ENCODE measurements at regions not wholly inside any gene's neighbourhood (a gene's known extent, or its start where the extent isn't known, plus 50 kb on each side); places are given as distances from the start of the nearest gene placed in this dataset.

GRCh38 chr12:24228371-24228770 is 278.9 kb upstream of the SOX5 start:
- no peak overlapping the region for H3K4me3 ChIP-seq (ENCODE audit: low read length)
- intact Hi-C loops (cut with micrococcal nuclease): no loop called here
- BruUV-seq (replicated peaks): no TSS peak
- CTCF ChIA-PET: no interaction called here
- ATAC-seq (no peak), DNase-seq (no peak)
- H3K4me1 ChIP-seq (ENCODE audit: insufficient read depth, low read length): no peaks in the 10 kb centered on the region
- H3K9me3 ChIP-seq (ENCODE audit: low read length): no peaks in the 10 kb centered on the region
- no peak overlapping the region for H3K9ac ChIP-seq (ENCODE audit: low read length)
- no peaks in the 10 kb centered on the region for H3K36me3 ChIP-seq (ENCODE audit: low read depth, low read length)
- no peak overlapping the region for H3K27ac ChIP-seq (ENCODE audit: low read length)
- H2AFZ ChIP-seq (ENCODE audit: low read length): no peak overlapping the region
- H3K27me3 ChIP-seq (ENCODE audit: low read length): peaks cover 24% of the 10 kb centered on the region
- TF ChIP-seq EZH2phosphoT487 (IDR thresholded peaks at IDR 0.05; ENCODE audit: borderline replicate concordance, low read length) (no peak), EZH2 (IDR thresholded peaks at IDR 0.05; ENCODE audit: low read length, unreplicated experiment) (no peak), CTCF (conservative IDR thresholded peaks at IDR 0.05; ENCODE audit: low read depth, low read length) (no peak)
- H3K9me2 ChIP-seq (replicated peaks; ENCODE audit: low read length): no peaks in the 10 kb centered on the region
- H4K20me1 ChIP-seq (ENCODE audit: low read length): no peaks in the 10 kb centered on the region
- H3F3A ChIP-seq (ENCODE audit: low read length, unreplicated experiment): no peaks in the 10 kb centered on the region
- POLR2A ChIA-PET (ENCODE audit: unreplicated experiment): no interaction called here
- H3K4me2 ChIP-seq (ENCODE audit: low read length): no peak overlapping the region
- no peaks in the 10 kb centered on the region for H3K79me2 ChIP-seq (ENCODE audit: low read length)

GRCh38 chr12:24227551-24227950 is 278.1 kb upstream of the SOX5 start:
- BruUV-seq (replicated peaks): no TSS peak
- Histone ChIP-seq H3K79me2 (ENCODE audit: low read length) (no peaks in the 10 kb centered on the region), H3K9ac (ENCODE audit: low read length) (no peak overlapping the region), H3K27me3 (ENCODE audit: low read length) (peaks cover 24% of the 10 kb centered on the region), H3K4me1 (ENCODE audit: insufficient read depth, low read length) (no peaks in the 10 kb centered on the region), H3K27ac (ENCODE audit: low read length) (no peak overlapping the region), H3K9me3 (ENCODE audit: low read length) (no peaks in the 10 kb centered on the region), H4K20me1 (ENCODE audit: low read length) (no peaks in the 10 kb centered on the region), H3K9me2 (replicated peaks; ENCODE audit: low read length) (no peaks in the 10 kb centered on the region), H3K36me3 (ENCODE audit: low read depth, low read length) (no peaks in the 10 kb centered on the region), H3F3A (ENCODE audit: low read length, unreplicated experiment) (no peaks in the 10 kb centered on the region), H2AFZ (ENCODE audit: low read length) (no peak overlapping the region), H3K4me2 (ENCODE audit: low read length) (no peak overlapping the region), H3K4me3 (ENCODE audit: low read length) (no peak overlapping the region)
- no peak for ATAC-seq
- intact Hi-C loops (cut with micrococcal nuclease): no loop called here
- ChIA-PET POLR2A (ENCODE audit: unreplicated experiment) (no interaction called here), CTCF (no interaction called here)
- TF ChIP-seq EZH2 (IDR thresholded peaks at IDR 0.05; ENCODE audit: low read length, unreplicated experiment) (no peak), CTCF (conservative IDR thresholded peaks at IDR 0.05; ENCODE audit: low read depth, low read length) (no peak), EZH2phosphoT487 (IDR thresholded peaks at IDR 0.05; ENCODE audit: borderline replicate concordance, low read length) (no peak)
- no peak for DNase-seq

GRCh38 chr12:24226745-24227350 is 277.4 kb upstream of the SOX5 start:
- ChIA-PET CTCF (no interaction called here), POLR2A (ENCODE audit: unreplicated experiment) (no interaction called here)
- no peaks in the 10 kb centered on the region for H3K9me3 ChIP-seq (ENCODE audit: low read length)
- BruUV-seq (replicated peaks): no TSS peak
- H4K20me1 ChIP-seq (ENCODE audit: low read length): no peaks in the 10 kb centered on the region
- no peak overlapping the region for H3K4me2 ChIP-seq (ENCODE audit: low read length)
- H3K4me3 ChIP-seq (ENCODE audit: low read length): no peak overlapping the region
- H3K79me2 ChIP-seq (ENCODE audit: low read length): no peaks in the 10 kb centered on the region
- H3K9me2 ChIP-seq (replicated peaks; ENCODE audit: low read length): no peaks in the 10 kb centered on the region
- ATAC-seq: no peak
- H3K9ac ChIP-seq (ENCODE audit: low read length): no peak overlapping the region
- intact Hi-C loops (cut with micrococcal nuclease): no loop called here
- no peaks in the 10 kb centered on the region for H3K36me3 ChIP-seq (ENCODE audit: low read depth, low read length)
- DNase-seq: peak; percentile 3
- no peaks in the 10 kb centered on the region for H3K4me1 ChIP-seq (ENCODE audit: insufficient read depth, low read length)
- H3K27me3 ChIP-seq (ENCODE audit: low read length): peaks cover 24% of the 10 kb centered on the region
- TF ChIP-seq EZH2 (IDR thresholded peaks at IDR 0.05; ENCODE audit: low read length, unreplicated experiment) (no peak), CTCF (conservative IDR thresholded peaks at IDR 0.05; ENCODE audit: low read depth, low read length) (no peak), EZH2phosphoT487 (IDR thresholded peaks at IDR 0.05; ENCODE audit: borderline replicate concordance, low read length) (no peak)
- H3K27ac ChIP-seq (ENCODE audit: low read length): no peak overlapping the region
- no peaks in the 10 kb centered on the region for H3F3A ChIP-seq (ENCODE audit: low read length, unreplicated experiment)
- H2AFZ ChIP-seq (ENCODE audit: low read length): no peak overlapping the region

Data from PC-3 (cell line).